ENCODE measurements at regions not wholly inside any gene's neighbourhood (a gene's known extent, or its start where the extent isn't known, plus 50 kb on each side); places are given as distances from the start of the nearest gene placed in this dataset.

GRCh38 chr6:163745536-163746400 is 331.2 kb downstream of the QKI start:
- TF ChIP-seq CTCF (IDR thresholded peaks at IDR 0.05) = no peak

GRCh38 chr6:163744256-163744925 is 329.9 kb downstream of the QKI start:
- TF ChIP-seq CTCF (IDR thresholded peaks at IDR 0.05) = no peak

- no peak for TF ChIP-seq CTCF (IDR thresholded peaks at IDR 0.05)
Observed at GRCh38 chr6:163743796-163744195, 329.3 kb downstream of the QKI start.

- no peak for TF ChIP-seq CTCF (IDR thresholded peaks at IDR 0.05)
Observed at GRCh38 chr6:163741743-163742363, 327.3 kb downstream of the QKI start.

- no peak for TF ChIP-seq CTCF (IDR thresholded peaks at IDR 0.05)
Observed at GRCh38 chr6:163741342-163741741, 326.8 kb downstream of the QKI start.

- TF ChIP-seq CTCF (IDR thresholded peaks at IDR 0.05) = no peak
Observed at GRCh38 chr6:163739966-163740365, 325.4 kb downstream of the QKI start.

GRCh38 chr6:163739408-163739725 is 324.8 kb downstream of the QKI start:
- no peak for TF ChIP-seq CTCF (IDR thresholded peaks at IDR 0.05)
